Fibroblast of peridontal ligament (primary cell): ENCODE measurements at regions not wholly inside any gene's neighbourhood (a gene's known extent, or its start where the extent isn't known, plus 50 kb on each side); places are given as distances from the start of the nearest gene placed in this dataset.
"Not testable (repeated sequence)": the region's sequence is repeated elsewhere in the genome, so short reads cannot be mapped to it uniquely, and the experiment has no call there.

Experiments
- DNase-seq: peaks from one replicate; pipeline ENCODE4 v3.0.0-alpha.2; 2010; ENCODE audit errors: extremely low read depth

DNA sequence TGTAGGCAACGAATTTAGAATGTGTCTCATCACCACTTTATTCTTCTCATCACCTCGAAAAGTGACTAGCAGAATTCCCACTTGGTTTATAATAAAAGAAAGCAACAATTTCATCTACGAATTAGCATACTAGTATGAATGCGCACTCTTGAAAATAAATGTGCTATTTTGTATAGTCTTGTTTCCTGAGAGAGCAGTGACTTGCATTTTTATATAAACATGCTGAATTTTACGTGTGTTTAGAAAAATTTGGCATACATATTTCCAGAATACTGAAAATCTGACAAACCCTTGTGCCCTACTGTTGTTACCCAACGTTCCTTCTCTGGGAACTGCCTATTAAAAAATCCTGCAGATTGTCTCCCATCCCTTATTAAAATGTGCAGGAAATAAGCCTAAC is 786.8 kb downstream of the TSN start:
- DNase-seq = no peak

GRCh38 chr2:122542646-122543045 is 787.2 kb downstream of the TSN start:
- DNase-seq = no peak

DNA sequence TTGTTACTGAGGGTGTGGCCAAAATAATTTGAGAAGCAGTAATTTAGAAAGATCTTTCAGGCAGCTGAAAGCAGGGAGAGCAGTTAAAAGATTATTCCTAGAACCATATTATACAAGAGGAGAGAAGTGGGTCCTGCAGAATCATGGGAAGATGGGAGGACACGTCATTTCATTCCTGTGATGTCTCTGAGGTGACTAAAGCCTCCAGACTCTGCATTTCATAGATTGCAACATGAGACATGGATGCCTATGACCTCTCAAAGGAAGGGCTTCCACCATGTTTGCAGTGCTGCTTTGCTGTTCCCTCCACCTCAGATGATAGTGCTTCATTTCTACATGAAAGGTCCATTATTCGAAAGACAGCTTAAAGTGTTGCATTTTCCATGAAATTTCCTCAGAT is 788.4 kb downstream of the TSN start:
- peak; percentile 24 for DNase-seq

DNA sequence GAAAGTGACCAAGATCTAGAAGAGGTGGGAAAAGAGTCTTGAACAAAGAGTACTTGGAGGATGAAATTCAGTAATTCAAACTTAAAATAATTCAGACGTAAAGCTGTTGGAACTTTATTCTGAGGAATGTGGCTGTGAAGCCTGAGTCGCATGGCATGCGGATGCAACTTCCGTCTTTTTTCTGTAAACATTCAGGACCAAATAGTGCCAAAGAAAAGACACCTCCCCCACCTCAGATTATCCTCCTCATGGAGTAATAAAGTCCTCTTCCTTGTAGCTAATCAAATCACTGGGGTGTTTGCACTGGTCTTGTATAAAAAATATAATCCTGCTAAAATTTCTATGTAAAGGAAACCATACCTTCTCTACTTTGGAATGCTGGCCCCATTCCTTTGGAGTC is 790.4 kb downstream of the TSN start:
- no peak for DNase-seq

DNA sequence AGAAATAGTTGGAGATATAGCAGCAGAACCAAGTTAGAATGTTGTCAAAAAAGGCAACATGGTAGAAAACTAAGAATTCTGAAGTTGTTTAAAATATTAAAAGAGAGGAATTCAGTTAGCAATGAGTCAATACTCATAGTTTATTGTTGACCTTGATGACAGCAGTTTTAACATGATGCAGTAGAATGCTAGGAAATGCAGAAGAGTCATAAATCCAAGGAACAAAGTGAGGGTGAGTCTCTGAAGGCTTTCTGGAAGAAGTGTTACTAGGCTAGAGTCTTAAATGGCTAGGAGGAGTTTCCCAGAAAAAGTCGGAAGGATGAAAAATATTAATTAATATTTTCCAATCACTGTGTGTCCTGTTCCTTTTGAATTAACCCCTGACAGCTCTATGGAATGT is 807.3 kb downstream of the TSN start:
- no peak for DNase-seq

DNA sequence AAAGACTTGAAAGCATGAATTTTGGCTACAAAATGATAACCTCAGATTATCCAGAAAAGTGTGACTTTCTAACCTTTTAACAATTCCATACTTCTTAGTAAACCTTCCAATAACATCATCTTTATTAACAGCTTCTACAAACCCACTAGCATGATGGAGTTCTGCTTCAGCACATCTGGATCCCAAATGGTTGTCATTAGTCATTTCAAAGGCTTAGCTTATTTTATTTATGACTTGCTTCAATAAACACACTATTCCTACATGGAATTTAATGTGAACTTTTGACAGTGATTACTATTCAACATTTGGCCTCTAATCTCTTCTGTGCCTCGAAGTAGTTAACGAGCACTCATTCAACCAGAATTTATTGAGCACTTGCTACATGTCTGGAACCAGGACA is 808.3 kb downstream of the TSN start:
- DNase-seq = no peak

GRCh38 chr2:122564843-122565242 is 809.4 kb downstream of the TSN start:
- DNase-seq = no peak

DNA sequence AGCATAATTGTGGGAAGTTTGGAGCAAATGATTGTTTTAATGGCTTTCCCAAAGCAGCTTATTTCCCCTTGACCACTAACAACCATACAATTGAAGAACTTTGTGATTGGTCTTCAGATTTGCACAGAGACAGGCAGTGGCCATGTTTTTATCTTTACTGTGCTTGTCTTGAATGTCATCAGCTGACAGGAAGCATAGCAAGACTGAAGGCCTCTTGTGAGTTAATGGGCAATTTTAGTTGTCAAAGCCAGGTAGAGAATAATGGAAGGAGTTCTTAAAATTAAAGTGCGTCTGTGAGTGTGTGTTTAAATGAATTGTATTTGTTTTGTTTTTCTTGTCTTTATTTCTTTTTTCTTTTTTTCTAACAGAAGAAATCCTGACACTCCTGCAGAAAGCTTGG is 809.9 kb downstream of the TSN start:
- no peak for DNase-seq

- no peak for DNase-seq
Measured at GRCh38 chr2:122570641-122571040, 815.2 kb downstream of the TSN start.

DNA sequence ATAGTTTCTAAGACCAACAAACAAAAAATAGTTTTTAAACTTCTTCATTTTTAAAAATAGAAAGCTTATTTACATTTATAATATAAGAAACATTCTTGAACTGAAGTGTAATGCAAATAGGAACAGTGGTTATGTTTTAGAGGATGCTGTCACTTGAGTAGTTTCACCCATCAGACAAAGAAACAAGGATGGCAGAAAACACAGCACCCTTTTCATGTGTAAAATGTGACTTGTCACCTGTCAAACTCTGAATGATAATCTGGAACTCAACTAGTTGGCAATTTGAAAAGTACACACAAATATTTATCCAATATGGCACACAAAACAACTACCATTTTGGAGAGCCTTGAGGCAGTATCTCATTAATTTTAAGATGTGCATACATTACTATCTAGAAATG is 816.0 kb downstream of the TSN start:
- not testable (repeated sequence) for DNase-seq

- DNase-seq = no peak
Measured at GRCh38 chr2:122575076-122575475, 819.6 kb downstream of the TSN start.

DNA sequence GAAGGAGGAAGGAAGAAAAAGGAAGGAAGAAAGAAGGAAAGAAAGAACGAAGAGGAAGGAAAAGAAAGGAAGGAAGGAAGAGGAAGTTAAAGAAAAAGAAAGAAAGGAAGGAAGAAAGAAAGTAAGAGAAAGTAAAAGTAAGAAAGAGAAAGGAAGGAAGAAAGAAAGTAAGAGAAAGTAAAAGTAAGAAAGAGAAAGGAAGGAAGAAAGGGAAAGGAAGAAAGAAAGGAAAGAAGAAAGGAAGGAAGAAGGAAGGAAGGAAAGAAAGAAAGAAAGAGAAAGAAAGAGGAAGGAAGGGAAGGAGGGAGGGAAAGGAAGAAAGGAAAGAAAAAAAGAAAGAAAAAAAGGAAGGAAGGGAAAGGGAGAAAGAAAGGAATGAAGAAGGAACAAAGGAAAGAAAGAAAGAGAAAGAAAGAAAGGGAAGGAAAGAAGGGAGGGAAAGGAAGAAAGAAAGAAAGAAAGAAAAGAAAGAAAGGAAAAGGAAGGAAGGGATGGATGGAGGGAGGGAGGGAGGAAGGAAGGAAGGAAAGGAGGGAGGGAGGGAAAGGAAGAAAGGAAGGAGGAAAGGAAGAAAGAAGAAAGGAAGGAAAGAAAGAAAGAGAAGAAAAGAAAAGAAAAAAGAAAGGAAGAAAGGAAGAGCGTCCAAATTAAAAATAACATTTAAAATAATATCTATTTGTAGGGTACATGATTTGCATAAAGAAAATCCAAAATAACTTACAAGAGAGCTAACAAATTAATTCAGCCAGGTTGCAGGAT is 827.9 kb downstream of the TSN start:
- DNase-seq = no peak

DNA sequence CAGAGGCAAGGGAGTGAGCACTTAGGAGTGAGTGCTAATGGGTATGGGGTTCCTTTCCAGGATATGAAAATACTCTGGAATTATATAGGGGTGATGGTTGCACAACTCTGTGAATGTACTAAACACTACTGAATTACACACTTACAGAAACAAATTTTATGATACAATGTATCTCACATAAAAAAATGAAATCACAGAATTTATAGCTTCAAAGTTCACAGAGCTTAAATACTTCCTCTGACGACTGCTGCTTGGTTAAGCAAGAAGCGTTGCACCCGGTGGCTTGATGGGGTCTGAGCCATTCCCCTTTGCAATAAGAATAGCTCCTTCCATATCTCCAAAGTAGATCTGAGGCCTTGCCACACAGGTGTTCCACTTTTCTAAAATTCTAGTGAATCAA is 835.1 kb downstream of the TSN start:
- DNase-seq = no peak

DNA sequence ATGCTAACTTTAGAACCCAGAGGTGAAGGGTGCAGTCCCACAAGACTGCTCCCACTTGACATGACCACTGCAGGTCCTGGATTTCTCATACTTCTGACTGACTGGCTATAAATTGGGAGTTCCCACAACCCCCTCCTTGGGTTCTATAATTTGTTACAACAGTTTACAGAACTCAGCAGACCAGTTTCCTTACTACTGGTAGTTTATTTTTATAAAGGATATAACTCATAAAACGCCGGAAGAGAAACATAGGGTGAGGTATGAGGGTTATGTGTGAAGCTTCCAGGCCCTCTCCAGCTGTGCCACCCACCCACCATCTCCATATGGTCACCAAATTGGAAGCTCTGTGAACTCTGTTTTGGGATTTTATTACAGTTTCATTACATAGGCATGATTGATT is 839.6 kb downstream of the TSN start:
- no peak for DNase-seq

DNA sequence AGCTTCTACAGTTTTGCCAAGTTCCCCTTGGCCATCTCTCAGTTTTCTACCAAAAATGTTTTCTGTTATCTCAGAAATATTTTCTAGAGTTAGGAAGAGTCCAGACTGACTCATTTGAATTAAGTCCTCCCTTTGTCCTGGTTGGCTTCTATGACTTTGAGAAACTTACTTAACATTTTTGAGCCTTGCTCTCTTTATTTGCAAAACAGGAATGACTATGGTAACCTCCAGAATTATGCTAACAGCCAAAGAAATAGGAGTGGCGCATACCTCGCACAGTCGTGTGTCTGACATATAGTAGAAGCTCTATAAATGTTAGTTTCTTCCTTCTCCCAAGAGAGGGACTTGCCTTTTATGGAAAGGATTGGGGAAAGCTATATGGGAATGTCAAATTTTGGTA is 841.1 kb downstream of the TSN start:
- no peak for DNase-seq

DNA sequence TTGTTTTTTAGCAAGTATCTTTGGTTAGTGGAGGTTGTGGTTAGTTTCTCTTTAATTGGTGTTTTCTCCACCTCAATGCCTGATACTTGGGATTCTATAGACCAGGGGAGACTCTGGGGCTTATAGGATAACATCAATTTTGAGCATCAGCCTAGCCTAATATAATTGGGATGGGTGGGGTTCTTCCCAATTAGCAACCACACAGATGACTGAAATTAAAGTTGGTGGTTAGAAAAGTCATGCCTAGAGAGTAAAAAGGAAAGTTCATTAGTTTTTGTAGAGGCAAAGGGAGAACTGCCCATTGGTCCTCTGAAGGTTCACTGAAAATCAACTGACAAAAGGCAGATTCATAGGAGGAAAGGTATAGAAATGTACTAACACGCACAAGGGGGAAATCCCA is 843.3 kb downstream of the TSN start:
- no peak for DNase-seq

DNA sequence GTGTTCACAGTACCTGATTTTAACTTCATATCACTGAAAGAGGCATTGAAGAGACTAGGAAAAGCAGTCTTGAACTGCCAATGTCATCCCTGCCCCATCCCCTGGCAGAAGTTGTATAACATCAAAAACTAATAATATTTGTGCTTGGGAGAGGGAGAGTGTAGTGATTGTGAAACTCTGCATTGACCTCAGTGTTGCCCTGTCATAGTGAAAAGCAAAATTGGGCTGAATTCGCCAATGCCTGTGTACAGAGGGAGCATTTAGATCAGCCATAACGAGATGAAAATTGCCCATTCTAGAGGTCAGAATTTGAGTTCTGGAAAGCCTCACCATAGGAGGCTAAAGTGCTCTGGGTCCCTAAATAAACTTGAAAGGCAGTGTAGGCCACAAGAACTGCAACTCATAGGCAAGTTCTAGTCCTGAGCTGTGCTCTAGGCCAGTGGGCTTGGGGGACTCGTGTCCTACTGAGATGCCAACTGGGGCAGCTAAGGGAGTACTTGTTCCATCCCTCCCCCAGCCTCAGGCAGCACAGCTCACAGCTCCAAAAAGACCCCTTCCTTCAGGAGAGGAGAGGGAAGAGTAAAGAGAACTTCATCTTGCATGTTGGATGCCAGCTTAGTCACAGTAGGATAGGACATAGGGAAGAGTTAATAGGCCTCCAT is 855.6 kb downstream of the TSN start:
- DNase-seq = no peak

GRCh38 chr2:122622934-122623333 is 867.5 kb downstream of the TSN start:
- no peak for DNase-seq

- DNase-seq = peak; percentile 2
Measured at GRCh38 chr2:122627388-122627787, 871.9 kb downstream of the TSN start.

GRCh38 chr2:122634256-122634655 is 878.8 kb downstream of the TSN start:
- peak; percentile 84 for DNase-seq

DNA sequence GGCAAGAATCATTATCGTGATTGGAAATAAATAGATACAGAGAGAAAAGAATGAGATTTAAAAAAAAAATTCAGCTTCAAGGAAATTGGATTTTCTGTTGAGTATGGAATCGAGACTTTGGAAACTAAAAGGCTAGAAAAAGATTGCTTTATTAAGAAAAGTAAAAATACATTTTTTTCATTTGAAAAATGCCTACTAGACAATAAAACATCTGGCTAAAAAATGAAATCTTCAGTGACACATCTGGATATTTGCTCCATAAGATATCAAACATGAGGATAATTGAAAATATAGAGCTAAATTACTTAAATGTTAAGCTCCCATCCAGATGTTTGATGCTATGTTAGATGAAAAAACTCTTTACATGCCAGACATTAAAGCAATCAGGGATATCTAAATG is 879.5 kb downstream of the TSN start:
- DNase-seq = no peak

GRCh38 chr2:122635686-122636085 is 880.2 kb downstream of the TSN start:
- no peak for DNase-seq

DNA sequence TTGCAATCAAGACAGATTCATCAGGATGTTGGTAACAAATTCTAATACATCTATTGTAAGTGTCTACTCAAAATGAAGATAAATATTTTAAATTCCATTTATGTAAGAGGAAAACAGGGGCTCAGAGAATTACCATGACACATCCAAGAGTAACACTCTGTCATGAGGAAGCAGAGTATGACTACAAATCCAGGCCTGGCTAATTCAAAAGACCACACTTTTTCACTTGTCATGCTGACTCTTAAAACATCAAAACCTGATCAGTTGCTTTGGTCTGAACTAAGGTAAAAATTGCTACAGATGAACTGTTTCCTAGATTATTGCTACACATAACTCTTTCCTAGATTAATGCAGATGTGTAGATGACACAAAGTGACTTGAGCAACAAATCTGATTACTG is 880.6 kb downstream of the TSN start:
- peak; percentile 2 for DNase-seq

GRCh38 chr2:122639176-122639575 is 883.7 kb downstream of the TSN start:
- DNase-seq = no peak
